GM19043 (cell line): ENCODE measurements at regions not wholly inside any gene's neighbourhood (a gene's known extent, or its start where the extent isn't known, plus 50 kb on each side); places are given as distances from the start of the nearest gene placed in this dataset.
"Not testable (repeated sequence)": the region's sequence is repeated elsewhere in the genome, so short reads cannot be mapped to it uniquely, and the experiment has no call there.

Experiments
- ATAC-seq: cut with Tn5 transposase; IDR thresholded peaks from one replicate; pipeline ENCODE4 v1.9.1; 2021; ENCODE audit warnings: low read depth; ENCODE audit not compliant: unreplicated experiment

- ATAC-seq = peak; percentile 70
Observed at GRCh38 chr17:47066841-47067682, 88.0 kb upstream of the RPRML start.

- ATAC-seq = no peak
Observed at GRCh38 chr17:47066095-47066494, 87.0 kb upstream of the RPRML start.

GRCh38 chr17:47064684-47065083 lies 85.6 kb upstream of the RPRML start:
- ATAC-seq = no peak

GRCh38 chr17:47063475-47063874 lies 84.4 kb upstream of the RPRML start:
- ATAC-seq = no peak

- ATAC-seq = not testable (repeated sequence)
Observed at GRCh38 chr17:47062851-47063250, 83.8 kb upstream of the RPRML start.

GRCh38 chr17:47060005-47060404 lies 81.0 kb upstream of the RPRML start:
- not testable (repeated sequence) for ATAC-seq

- no peak for ATAC-seq
Observed at GRCh38 chr17:47057830-47058229, 78.8 kb upstream of the RPRML start.

GRCh38 chr17:47057279-47057678 lies 78.2 kb upstream of the RPRML start:
- ATAC-seq = not testable (repeated sequence)

GRCh38 chr17:47056687-47057086 lies 77.6 kb upstream of the RPRML start:
- ATAC-seq = not testable (repeated sequence)
